NT2/D1 (cell line): ENCODE measurements at regions not wholly inside any gene's neighbourhood (a gene's known extent, or its start where the extent isn't known, plus 50 kb on each side); places are given as distances from the start of the nearest gene placed in this dataset.

Experiments used
- DNase-seq: peaks from one replicate; pipeline ENCODE4 v3.0.0-alpha.2; 2011; ENCODE audit warnings: low read depth, low spot score
- H3K27me3 ChIP-seq: 2 replicates; pipeline ENCODE4 v1.6.0; 2011; ENCODE audit warnings: mild to moderate bottlenecking; ENCODE audit not compliant: insufficient read length, insufficient read depth
- H3K36me3 ChIP-seq: 2 replicates; pipeline ENCODE4 v1.6.1; 2011; ENCODE audit warnings: mild to moderate bottlenecking, low read length, mixed read lengths; ENCODE audit not compliant: insufficient read depth, insufficient read length
- H3K4me1 ChIP-seq: 2 replicates; pipeline ENCODE4 v1.5.1; 2011; ENCODE audit not compliant: insufficient read depth, insufficient read length
- H3K4me3 ChIP-seq: 2 replicates; pipeline ENCODE4 v1.5.1; 2011; ENCODE audit warnings: low read depth; ENCODE audit not compliant: insufficient read length
- H3K9ac ChIP-seq: 2 replicates; pipeline ENCODE4 v1.6.0; 2011; ENCODE audit warnings: low read depth; ENCODE audit not compliant: insufficient read length
- H3K9me3 ChIP-seq: 2 replicates; pipeline ENCODE4 v1.5.1; 2011; ENCODE audit warnings: mild to moderate bottlenecking, low read length; ENCODE audit not compliant: insufficient read depth
- SUZ12 ChIP-seq: IDR thresholded peaks from 2 replicates; pipeline ENCODE4 v1.6.1; 2011; ENCODE audit not compliant: insufficient read length, insufficient read depth; ENCODE audit errors: extremely low read depth
- YY1 ChIP-seq: IDR thresholded peaks from 2 replicates; pipeline ENCODE4 v1.6.1; 2011; ENCODE audit not compliant: insufficient read length, insufficient read depth
- ZNF274 ChIP-seq: IDR thresholded peaks from 2 replicates; pipeline ENCODE4 v1.6.1; 2011; ENCODE audit warnings: mild to moderate bottlenecking, low read depth, low read length

DNA sequence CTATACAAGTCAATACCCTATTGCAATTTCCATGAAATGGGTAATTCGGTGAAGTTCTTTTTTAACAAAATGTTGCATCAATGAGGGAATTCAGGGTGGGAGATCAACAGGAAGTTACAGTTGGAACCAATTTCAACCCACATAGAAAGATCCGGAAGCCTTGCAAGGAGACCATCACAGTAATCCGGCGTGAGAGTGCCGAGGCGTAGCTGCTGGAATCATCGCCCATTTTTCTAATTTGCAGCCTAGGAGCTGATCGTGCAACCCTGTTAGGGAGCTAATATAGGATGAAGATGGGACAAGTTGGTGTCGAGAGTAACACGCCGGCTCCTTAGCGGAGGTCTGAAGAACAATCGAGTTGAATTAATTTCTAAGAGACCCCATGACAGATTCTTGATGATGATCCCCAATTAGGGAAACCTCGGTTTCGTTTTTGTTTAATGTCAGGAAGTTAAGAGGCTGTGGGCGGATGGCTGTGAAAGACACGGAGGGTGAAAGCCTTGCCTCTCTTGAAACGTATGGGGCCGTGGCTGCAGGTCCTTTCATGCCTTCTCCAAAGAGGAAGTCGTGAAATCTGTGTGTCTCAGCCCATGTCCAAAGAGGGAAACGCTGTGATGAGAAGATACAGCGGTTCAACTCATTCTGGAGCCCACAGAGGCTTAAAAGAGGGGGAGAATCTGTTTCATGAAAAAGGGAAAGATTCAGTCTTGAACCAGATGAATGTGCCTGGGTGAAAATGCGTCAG, 51.2 kb upstream of the CARD11 start:
- no peak for DNase-seq
- Histone ChIP-seq H3K36me3 (no peaks in the 10 kb centered on the region), H3K27me3 (no peaks in the 10 kb centered on the region), H3K9ac (no peak overlapping the region), H3K4me3 (no peak overlapping the region), H3K4me1 (no peaks in the 10 kb centered on the region), H3K9me3 (0 out of 2 replicates have a peak, but pooled peaks cover 7% of the 10 kb centered on the region)
- TF ChIP-seq ZNF274 (no peak), SUZ12 (no peak), YY1 (no peak)

DNA sequence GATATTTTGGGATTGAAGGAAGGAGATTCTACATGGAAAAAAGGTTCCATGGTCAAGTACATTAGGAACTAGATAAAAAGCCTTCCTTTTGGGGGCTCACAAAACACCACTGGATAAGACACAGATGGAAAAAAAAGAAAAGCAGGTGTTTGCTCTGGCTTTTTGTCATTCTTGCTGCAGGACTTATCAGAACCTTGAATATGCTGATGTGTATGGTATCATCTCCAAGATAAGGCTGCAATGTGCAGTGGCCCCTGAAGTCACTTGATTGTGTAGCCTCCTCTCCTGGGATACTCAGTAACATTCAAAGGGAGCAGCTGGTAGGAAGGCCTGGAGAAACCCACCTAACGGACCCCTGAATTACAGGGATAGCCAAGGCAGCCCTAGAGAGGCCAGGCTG, 54.1 kb upstream of the CARD11 start:
- Histone ChIP-seq H3K4me1 (no peaks in the 10 kb centered on the region), H3K4me3 (no peak overlapping the region), H3K9me3 (0 out of 2 replicates have a peak, but pooled peaks cover 7% of the 10 kb centered on the region), H3K36me3 (no peaks in the 10 kb centered on the region), H3K9ac (no peak overlapping the region), H3K27me3 (no peaks in the 10 kb centered on the region)
- TF ChIP-seq SUZ12 (no peak), ZNF274 (no peak), YY1 (no peak)
- no peak for DNase-seq

DNA sequence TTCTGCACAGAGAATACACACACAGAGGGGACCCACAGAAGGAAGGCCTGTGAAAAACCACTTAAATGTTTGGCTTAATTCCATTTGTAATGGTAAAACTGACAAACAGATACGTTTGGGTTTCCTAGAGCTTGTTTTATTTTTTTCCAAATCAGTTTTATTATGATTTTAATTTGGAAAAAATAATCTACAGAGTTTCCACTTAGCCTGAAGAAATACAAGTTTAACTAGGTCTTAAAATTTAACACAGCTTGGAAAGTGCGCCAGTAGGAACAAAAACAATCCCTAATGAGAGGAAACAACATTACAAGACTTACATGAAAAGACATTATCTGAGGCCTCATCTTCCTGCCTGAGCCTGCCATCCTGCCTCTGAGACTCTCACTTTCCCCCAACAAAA, 58.5 kb upstream of the CARD11 start:
- no peak for DNase-seq

DNA sequence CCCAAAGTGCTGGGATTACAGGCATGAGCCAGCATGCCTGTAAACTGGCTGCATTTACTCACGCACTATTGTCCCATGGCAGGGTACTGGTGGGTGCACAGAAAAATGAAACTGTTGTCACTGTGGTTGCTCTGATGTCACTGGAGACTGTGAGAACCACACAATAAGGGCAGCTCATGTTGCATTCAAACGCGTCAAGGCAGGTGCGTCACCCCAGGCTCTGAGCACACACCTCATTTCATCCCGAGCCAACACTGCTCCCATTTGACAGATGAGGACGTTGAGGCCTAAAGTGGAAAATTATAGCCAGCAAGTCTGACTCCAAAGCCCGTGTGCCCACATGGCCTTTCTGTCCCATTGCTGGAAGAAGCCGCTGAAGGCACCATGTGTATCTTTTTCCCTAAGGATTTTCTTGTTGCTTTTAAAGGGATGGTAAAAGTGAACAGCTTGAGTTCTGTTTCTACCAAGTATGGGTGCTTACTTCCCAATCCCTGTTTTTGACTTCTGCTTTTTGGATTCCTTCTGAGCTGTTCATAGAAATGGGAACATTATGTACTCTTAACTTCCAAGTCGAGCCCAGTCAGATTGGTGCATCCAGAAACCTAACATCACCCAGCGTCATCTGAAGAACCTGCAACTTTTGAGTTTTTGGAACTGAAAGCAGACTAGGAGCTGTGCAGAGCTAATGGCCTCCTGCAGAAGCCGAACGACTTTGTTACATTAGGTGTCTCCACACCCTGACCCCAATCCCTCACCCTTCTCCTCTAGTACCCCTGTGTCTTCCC, 60.1 kb upstream of the CARD11 start:
- H3K36me3 ChIP-seq, result no peaks in the 10 kb centered on the region
- H3K9ac ChIP-seq, result no peak overlapping the region
- peaks cover 3% of the 10 kb centered on the region for H3K4me1 ChIP-seq
- H3K4me3 ChIP-seq, result no peak overlapping the region
- no peak for DNase-seq
- 0 out of 2 replicates have a peak, but pooled peaks cover 6% of the 10 kb centered on the region for H3K9me3 ChIP-seq
- no peak for TF ChIP-seq ZNF274
- no peak for TF ChIP-seq SUZ12
- no peak for TF ChIP-seq YY1
- H3K27me3 ChIP-seq, result no peaks in the 10 kb centered on the region

More for the DNA sequence above, 58.5 kb upstream of the CARD11 start:
- TF ChIP-seq ZNF274, result no peak
- TF ChIP-seq SUZ12, result no peak
- no peak for TF ChIP-seq YY1
- Histone ChIP-seq H3K9me3 (no peaks in the 10 kb centered on the region), H3K36me3 (no peaks in the 10 kb centered on the region), H3K27me3 (no peaks in the 10 kb centered on the region), H3K4me3 (no peak overlapping the region), H3K4me1 (peaks cover 3% of the 10 kb centered on the region), H3K9ac (no peak overlapping the region)

DNA sequence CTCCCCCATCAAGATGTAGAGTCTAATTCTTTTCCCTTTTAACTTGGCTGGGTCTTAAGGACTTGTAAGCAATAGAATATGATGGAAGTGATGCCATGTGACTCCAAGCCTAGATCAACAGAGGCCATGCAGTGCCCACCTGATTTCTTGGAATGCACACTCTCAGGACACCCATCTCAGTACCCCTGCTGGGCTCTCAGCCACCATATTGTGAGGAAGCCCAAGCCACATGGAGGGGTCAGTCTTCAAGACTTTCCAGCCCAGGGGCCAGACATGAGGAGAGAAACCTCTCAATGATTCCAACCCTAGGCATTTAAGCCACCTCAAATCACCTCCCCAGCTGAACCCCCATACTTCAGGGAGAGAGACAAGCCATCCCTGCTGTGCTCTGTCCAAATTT, 62.2 kb upstream of the CARD11 start:
- TF ChIP-seq YY1 (no peak), SUZ12 (no peak), ZNF274 (no peak)
- peaks cover 3% of the 10 kb centered on the region for H3K4me1 ChIP-seq
- H3K9me3 ChIP-seq, result 0 out of 2 replicates have a peak, but pooled peaks cover 6% of the 10 kb centered on the region
- H3K9ac ChIP-seq, result no peak overlapping the region
- DNase-seq, result no peak
- H3K4me3 ChIP-seq, result no peak overlapping the region
- no peaks in the 10 kb centered on the region for H3K27me3 ChIP-seq
- no peaks in the 10 kb centered on the region for H3K36me3 ChIP-seq

DNA sequence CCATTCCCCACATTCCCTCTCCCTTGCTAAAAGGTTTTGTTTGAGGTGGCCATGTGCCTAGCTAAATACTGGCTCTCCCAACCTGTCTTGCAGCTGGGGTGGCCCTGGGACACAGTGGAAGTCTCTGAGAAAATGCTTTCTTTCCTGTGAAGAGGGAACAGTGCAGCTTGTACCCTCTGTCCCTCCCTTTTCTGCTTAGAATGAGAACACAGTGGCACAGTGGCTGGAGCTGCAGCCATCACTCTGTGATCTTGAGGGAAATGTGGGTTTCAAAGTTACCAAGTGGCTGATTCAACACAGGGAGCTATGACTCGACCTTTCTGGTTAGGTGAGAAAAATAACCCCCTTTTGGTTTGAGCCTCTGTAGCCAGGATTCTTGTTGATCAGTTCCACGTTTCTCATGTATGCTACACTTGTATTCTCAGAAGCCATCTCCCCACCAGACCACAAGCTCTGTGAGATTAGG, 62.7 kb upstream of the CARD11 start:
- Histone ChIP-seq H3K27me3 (no peaks in the 10 kb centered on the region), H3K4me1 (peaks cover 3% of the 10 kb centered on the region), H3K9ac (no peak overlapping the region), H3K36me3 (no peaks in the 10 kb centered on the region), H3K9me3 (0 out of 2 replicates have a peak, but pooled peaks cover 6% of the 10 kb centered on the region), H3K4me3 (no peak overlapping the region)
- DNase-seq, result no peak
- TF ChIP-seq YY1 (no peak), ZNF274 (no peak), SUZ12 (no peak)
